DMS153 (cell line): ENCODE measurements at regions not wholly inside any gene's neighbourhood (a gene's known extent, or its start where the extent isn't known, plus 50 kb on each side); places are given as distances from the start of the nearest gene placed in this dataset.
A peak's percentile ranks its signal among the peaks of the same experiment; 100 is the strongest.
"Not testable (repeated sequence)": the region's sequence is repeated elsewhere in the genome, so short reads cannot be mapped to it uniquely, and the experiment has no call there.

Experiments
- DNase-seq: peaks from one replicate; lab custom pipeline; 2025; lab: John Stamatoyannopoulos, UW

GRCh38 chr3:4071481-4072184 is 231.5 kb upstream of the SETMAR start:
- DNase-seq = peak; percentile 6

- not testable (repeated sequence) for DNase-seq
Measured at GRCh38 chr3:4077278-4077677, 225.9 kb upstream of the SETMAR start.

- no peak for DNase-seq
Measured at GRCh38 chr3:4077950-4078349, 225.2 kb upstream of the SETMAR start.

- DNase-seq = no peak
Measured at GRCh38 chr3:4078903-4079302, 224.3 kb upstream of the SETMAR start.

- DNase-seq = no peak
Measured at GRCh38 chr3:4079339-4080195, 223.6 kb upstream of the SETMAR start.

- no peak for DNase-seq
Measured at GRCh38 chr3:4083225-4084015, 219.7 kb upstream of the SETMAR start.

GRCh38 chr3:4084271-4084670 is 218.9 kb upstream of the SETMAR start:
- DNase-seq = no peak

- DNase-seq = not testable (repeated sequence)
Measured at GRCh38 chr3:4086662-4087061, 216.5 kb upstream of the SETMAR start.

- no peak for DNase-seq
Measured at GRCh38 chr3:4091786-4092185, 211.4 kb upstream of the SETMAR start.

GRCh38 chr3:4097801-4098200 is 205.4 kb upstream of the SETMAR start:
- DNase-seq = no peak

GRCh38 chr3:4099607-4100006 is 203.6 kb upstream of the SETMAR start:
- no peak for DNase-seq

- DNase-seq = no peak
Measured at GRCh38 chr3:4107430-4107829, 195.7 kb upstream of the SETMAR start.

GRCh38 chr3:4113811-4114522 is 189.2 kb upstream of the SETMAR start:
- no peak for DNase-seq

GRCh38 chr3:4119119-4119518 is 184.1 kb upstream of the SETMAR start:
- no peak for DNase-seq

GRCh38 chr3:4125576-4125975 is 177.6 kb upstream of the SETMAR start:
- DNase-seq = no peak

- no peak for DNase-seq
Measured at GRCh38 chr3:4138150-4138785, 164.9 kb upstream of the SETMAR start.

GRCh38 chr3:4138786-4139431 is 164.3 kb upstream of the SETMAR start:
- DNase-seq = no peak

- DNase-seq = no peak
Measured at GRCh38 chr3:4139462-4140140, 163.6 kb upstream of the SETMAR start.

- no peak for DNase-seq
Measured at GRCh38 chr3:4140921-4141320, 162.2 kb upstream of the SETMAR start.

- DNase-seq = no peak
Measured at GRCh38 chr3:4147556-4148118, 155.5 kb upstream of the SETMAR start.
